ENCODE measurements at regions not wholly inside any gene's neighbourhood (a gene's known extent, or its start where the extent isn't known, plus 50 kb on each side); places are given as distances from the start of the nearest gene placed in this dataset.

DNA sequence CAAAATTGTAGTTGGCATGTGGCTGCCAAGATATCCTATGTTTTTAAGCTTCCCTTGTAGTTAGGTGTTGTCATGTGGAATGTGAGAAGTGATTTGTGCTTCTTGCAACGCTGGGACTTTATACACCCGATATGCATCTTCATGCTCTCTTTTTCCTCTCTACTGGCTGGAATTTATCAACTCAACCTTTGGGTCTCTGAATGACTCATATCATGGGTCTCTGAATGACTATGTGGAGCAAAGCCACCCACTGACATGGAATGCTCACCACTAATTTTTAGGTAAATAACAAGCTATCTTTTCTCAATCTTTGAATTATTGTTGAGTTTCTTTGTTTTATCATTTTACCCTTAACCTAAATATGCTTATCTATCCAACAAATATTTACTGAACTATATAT lies 144.6 kb downstream of the ATP23 start:
- no peak for FAIRE-seq
- DNase-seq (ENCODE audit: low read depth): no peak
- Histone ChIP-seq H3K27me3 (ENCODE audit: control insufficient read depth, insufficient read depth, low read length) (peaks cover 1% of the 10 kb centered on the region), H3K4me3 (ENCODE audit: low read depth, low read length) (no peak overlapping the region), H3K36me3 (ENCODE audit: control insufficient read depth, insufficient read depth, low read length) (no peaks in the 10 kb centered on the region)
- TF ChIP-seq, protein P1, sequence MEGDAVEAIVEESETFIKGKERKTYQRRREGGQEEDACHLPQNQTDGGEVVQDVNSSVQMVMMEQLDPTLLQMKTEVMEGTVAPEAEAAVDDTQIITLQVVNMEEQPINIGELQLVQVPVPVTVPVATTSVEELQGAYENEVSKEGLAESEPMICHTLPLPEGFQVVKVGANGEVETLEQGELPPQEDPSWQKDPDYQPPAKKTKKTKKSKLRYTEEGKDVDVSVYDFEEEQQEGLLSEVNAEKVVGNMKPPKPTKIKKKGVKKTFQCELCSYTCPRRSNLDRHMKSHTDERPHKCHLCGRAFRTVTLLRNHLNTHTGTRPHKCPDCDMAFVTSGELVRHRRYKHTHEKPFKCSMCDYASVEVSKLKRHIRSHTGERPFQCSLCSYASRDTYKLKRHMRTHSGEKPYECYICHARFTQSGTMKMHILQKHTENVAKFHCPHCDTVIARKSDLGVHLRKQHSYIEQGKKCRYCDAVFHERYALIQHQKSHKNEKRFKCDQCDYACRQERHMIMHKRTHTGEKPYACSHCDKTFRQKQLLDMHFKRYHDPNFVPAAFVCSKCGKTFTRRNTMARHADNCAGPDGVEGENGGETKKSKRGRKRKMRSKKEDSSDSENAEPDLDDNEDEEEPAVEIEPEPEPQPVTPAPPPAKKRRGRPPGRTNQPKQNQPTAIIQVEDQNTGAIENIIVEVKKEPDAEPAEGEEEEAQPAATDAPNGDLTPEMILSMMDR (IDR thresholded peaks at IDR 0.05; ENCODE audit: insufficient read depth, low read length, severe bottlenecking): no peak

GRCh38 chr12:58086930-58087329 lies 145.6 kb downstream of the ATP23 start:
- TF ChIP-seq, protein P1 (IDR thresholded peaks at IDR 0.05; ENCODE audit: insufficient read depth, low read length, severe bottlenecking): no peak
- DNase-seq (ENCODE audit: low read depth) (no peak), FAIRE-seq (no peak)

DNA sequence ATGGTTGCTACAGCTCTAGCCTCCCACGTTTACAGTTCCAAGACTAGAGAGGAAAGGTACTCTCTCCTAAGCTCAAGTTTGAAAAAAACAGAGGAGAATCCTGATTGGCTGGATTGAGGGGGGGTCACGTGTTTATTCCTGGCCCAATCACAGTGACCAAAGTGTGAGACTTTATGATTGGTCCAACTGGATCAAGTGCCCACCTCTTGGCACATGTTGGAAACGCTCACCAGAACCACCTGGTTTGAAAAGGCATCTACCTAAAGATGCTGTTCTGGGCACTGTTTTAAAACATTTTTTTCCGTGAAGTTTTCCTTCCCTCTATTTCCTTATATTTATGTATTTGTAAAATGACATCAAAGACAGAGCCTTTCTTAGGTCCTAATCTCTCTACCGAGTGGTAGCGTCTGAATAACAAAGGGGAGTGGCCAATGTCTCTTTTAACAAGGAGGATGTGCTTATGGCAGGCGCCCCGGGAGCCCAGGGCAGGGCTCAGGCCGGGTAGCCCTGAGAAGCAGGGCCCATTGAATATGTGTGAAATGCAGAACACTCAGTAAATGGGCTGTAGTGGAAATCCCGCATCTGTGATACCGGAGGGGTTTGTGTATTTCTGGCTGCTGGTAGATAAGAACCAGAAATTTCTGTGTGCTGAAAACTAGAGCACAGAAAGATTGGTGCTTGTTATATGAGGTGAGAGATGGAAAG lies 146.2 kb downstream of the ATP23 start:
- Histone ChIP-seq H3K27me3 (ENCODE audit: control insufficient read depth, insufficient read depth, low read length) (peaks cover 1% of the 10 kb centered on the region), H3K36me3 (ENCODE audit: control insufficient read depth, insufficient read depth, low read length) (no peaks in the 10 kb centered on the region), H3K4me3 (ENCODE audit: low read depth, low read length) (no peak overlapping the region)
- TF ChIP-seq, protein P1 (IDR thresholded peaks at IDR 0.05; ENCODE audit: insufficient read depth, low read length, severe bottlenecking): no peak
- DNase-seq (ENCODE audit: low read depth): no peak
- FAIRE-seq: no peak

More at GRCh38 chr12:58086930-58087329, 145.6 kb downstream of the ATP23 start:
- H3K4me3 ChIP-seq (ENCODE audit: low read depth, low read length): no peak overlapping the region
- H3K36me3 ChIP-seq (ENCODE audit: control insufficient read depth, insufficient read depth, low read length): no peaks in the 10 kb centered on the region
- H3K27me3 ChIP-seq (ENCODE audit: control insufficient read depth, insufficient read depth, low read length): peaks cover 1% of the 10 kb centered on the region

- TF ChIP-seq, protein P1 (IDR thresholded peaks at IDR 0.05; ENCODE audit: insufficient read depth, low read length, severe bottlenecking): no peak
- Histone ChIP-seq H3K36me3 (ENCODE audit: control insufficient read depth, insufficient read depth, low read length) (no peaks in the 10 kb centered on the region), H3K4me3 (ENCODE audit: low read depth, low read length) (no peak overlapping the region), H3K27me3 (ENCODE audit: control insufficient read depth, insufficient read depth, low read length) (peaks cover 1% of the 10 kb centered on the region)
- FAIRE-seq (no peak), DNase-seq (ENCODE audit: low read depth) (no peak)
Observed at GRCh38 chr12:58089588-58089987, 148.2 kb downstream of the ATP23 start.

DNA sequence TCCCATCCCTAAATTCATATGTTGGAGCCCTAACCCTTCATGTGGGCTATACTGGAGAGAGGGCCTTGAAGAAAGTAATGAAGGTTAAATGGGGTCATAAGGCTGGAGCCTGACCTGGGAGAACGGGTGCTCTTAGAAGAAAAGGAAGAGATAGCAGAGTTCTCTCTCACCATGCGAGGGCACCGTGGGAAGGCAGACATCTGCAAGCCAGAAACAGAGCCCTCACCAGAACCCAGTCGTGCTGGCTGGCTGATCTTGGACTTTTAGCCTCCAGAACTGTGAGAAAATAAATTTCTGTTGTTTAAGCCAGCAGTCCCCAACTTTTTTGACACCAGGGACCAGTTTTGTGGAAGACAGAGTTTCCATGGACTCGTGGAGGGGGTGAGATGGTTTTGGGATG lies 149.3 kb downstream of the ATP23 start:
- TF ChIP-seq, protein P1 (IDR thresholded peaks at IDR 0.05; ENCODE audit: insufficient read depth, low read length, severe bottlenecking): no peak
- DNase-seq (ENCODE audit: low read depth): no peak
- H3K36me3 ChIP-seq (ENCODE audit: control insufficient read depth, insufficient read depth, low read length): no peaks in the 10 kb centered on the region
- FAIRE-seq: no peak
- no peaks in the 10 kb centered on the region for H3K27me3 ChIP-seq (ENCODE audit: control insufficient read depth, insufficient read depth, low read length)
- no peak overlapping the region for H3K4me3 ChIP-seq (ENCODE audit: low read depth, low read length)

DNA sequence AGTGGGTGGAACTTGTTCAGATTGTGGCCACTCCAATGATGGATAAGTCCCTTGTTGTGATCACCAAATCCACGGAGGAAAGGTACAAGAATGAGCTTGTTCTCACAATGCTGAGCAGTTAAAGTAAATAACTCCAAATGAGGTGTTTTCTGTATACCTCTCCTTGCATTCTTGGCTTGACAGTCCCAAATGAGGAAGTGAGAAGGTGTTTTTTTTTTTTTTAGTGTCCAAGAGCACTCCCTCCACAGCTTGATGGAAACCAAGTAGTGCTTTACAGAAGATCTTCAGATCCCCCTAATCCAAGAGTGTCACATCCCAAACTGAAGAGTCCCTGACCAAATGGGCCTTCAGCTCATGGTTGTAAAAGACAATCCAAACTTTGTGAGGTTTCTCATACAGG lies 153.6 kb downstream of the ATP23 start:
- FAIRE-seq (no peak), DNase-seq (ENCODE audit: low read depth) (peak; percentile 25)
- Histone ChIP-seq H3K36me3 (ENCODE audit: control insufficient read depth, insufficient read depth, low read length) (no peaks in the 10 kb centered on the region), H3K4me3 (ENCODE audit: low read depth, low read length) (no peak overlapping the region), H3K27me3 (ENCODE audit: control insufficient read depth, insufficient read depth, low read length) (no peaks in the 10 kb centered on the region)
- TF ChIP-seq, protein P1 (IDR thresholded peaks at IDR 0.05; ENCODE audit: insufficient read depth, low read length, severe bottlenecking): no peak

Data from bronchial epithelial cell (primary cell).